GM12878 (cell line): ENCODE measurements at regions not wholly inside any gene's neighbourhood (a gene's known extent, or its start where the extent isn't known, plus 50 kb on each side); places are given as distances from the start of the nearest gene placed in this dataset.

ENCODE experiments used
- ASH2L ChIP-seq: fragments of 300-600, 200-600 bp; sonication (generic); IDR thresholded peaks from 2 replicates; pipeline ENCODE4 v1.6.1; 2017; ENCODE audit warnings: low read depth, mild to moderate bottlenecking, borderline replicate concordance
- BCL11A ChIP-seq: IDR thresholded peaks from 2 replicates; pipeline ENCODE4 v1.6.1; 2011; ENCODE audit warnings: low read depth, low read length
- ESRRA ChIP-seq: IDR thresholded peaks from 2 replicates; pipeline ENCODE4 v1.6.1; 2012; ENCODE audit warnings: mild to moderate bottlenecking, low read length, improper control_type of control experiment
- IKZF2 ChIP-seq, 2 experiments: fragments of 450-650 bp; IDR thresholded peaks; 2 replicates each; pipeline ENCODE4 v1.6.1; 2017; ENCODE audit warnings: mild to moderate bottlenecking in 2 of 2, moderate library complexity in 2 of 2
- IRF4 ChIP-seq: IDR thresholded peaks from 2 replicates; pipeline ENCODE4 v1.6.1; 2011; ENCODE audit warnings: low read depth, low read length
- JUNB ChIP-seq: IDR thresholded peaks from 2 replicates; pipeline ENCODE4 v1.6.1; 2016; ENCODE audit warnings: antibody characterized with exemption, mild to moderate bottlenecking
- MTA2 ChIP-seq: fragments of 450-650 bp; IDR thresholded peaks from 2 replicates; pipeline ENCODE4 v1.6.1; 2016; ENCODE audit warnings: low read depth, mild to moderate bottlenecking, moderate library complexity
- PAX5 ChIP-seq: IDR thresholded peaks from 2 replicates; pipeline ENCODE4 v1.6.1; 2011; ENCODE audit warnings: low read depth, low read length, borderline replicate concordance
- ZSCAN29 ChIP-seq: fragments of 450-650 bp; IDR thresholded peaks from 2 replicates; pipeline ENCODE4 v1.6.1; 2017; ENCODE audit warnings: mild to moderate bottlenecking, moderate library complexity
- TF ChIP-seq, protein P1 (sequence below): IDR thresholded peaks from 2 replicates; pipeline ENCODE4 v1.6.1; 2012; ENCODE audit warnings: improper control_type of control experiment, low read depth, low read length; ENCODE audit not compliant: insufficient replicate concordance
- TF ChIP-seq, protein P2 (sequence below): IDR thresholded peaks from 2 replicates; pipeline ENCODE4 v1.6.1; 2012; ENCODE audit warnings: low read depth, low read length, improper control_type of control experiment
- TF ChIP-seq, protein P3 (sequence below): IDR thresholded peaks from 2 replicates; pipeline ENCODE4 v1.6.1; 2012; ENCODE audit warnings: low read length, inconsistent platforms

DNA sequence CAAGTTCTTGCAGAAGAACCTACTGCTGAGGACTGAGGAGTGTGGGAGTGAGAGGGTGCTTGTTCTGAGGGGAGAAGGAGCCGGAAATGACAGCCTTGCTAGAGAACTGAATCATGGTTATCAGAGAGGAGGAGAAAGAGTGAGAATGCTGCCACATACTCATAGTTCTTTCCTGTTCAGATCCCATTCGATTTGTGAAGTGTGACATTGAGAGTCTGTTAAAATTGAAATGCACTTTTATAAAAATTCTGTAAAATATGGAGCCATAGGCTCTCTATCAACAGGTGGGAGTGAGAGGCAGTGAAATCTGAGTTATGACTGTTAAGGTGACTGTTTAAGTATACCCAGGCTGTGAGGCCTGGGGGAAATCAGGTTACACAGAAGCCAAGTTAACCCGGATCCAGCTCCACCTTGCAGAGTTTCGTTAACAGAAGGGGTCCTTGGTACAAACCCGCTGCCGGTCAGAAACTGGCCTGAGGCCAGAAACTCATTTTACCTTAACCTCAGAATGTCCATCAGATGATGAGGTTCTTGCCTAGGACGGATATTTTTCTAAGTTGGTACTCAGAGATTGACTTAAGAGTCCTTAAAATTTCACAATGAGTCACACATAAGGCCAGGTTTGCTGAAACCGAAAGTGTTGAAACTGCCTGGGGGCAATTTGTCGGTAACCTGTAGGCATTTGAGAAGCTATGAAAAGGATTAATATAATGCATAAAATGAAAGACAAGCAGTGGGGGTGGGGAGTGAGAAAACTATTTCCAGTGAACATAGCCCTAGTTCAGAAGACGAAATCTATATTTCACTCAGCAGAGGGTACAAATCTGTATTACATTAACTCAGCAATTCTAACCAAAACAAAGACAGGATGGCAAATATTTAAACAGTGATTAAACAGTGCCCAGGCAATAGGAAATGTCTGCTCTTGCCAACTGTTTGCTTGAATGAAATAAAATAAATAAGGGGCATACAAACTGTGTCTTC, 350.5 kb downstream of the KCNRG start (continued):
- TF ChIP-seq, protein P1, sequence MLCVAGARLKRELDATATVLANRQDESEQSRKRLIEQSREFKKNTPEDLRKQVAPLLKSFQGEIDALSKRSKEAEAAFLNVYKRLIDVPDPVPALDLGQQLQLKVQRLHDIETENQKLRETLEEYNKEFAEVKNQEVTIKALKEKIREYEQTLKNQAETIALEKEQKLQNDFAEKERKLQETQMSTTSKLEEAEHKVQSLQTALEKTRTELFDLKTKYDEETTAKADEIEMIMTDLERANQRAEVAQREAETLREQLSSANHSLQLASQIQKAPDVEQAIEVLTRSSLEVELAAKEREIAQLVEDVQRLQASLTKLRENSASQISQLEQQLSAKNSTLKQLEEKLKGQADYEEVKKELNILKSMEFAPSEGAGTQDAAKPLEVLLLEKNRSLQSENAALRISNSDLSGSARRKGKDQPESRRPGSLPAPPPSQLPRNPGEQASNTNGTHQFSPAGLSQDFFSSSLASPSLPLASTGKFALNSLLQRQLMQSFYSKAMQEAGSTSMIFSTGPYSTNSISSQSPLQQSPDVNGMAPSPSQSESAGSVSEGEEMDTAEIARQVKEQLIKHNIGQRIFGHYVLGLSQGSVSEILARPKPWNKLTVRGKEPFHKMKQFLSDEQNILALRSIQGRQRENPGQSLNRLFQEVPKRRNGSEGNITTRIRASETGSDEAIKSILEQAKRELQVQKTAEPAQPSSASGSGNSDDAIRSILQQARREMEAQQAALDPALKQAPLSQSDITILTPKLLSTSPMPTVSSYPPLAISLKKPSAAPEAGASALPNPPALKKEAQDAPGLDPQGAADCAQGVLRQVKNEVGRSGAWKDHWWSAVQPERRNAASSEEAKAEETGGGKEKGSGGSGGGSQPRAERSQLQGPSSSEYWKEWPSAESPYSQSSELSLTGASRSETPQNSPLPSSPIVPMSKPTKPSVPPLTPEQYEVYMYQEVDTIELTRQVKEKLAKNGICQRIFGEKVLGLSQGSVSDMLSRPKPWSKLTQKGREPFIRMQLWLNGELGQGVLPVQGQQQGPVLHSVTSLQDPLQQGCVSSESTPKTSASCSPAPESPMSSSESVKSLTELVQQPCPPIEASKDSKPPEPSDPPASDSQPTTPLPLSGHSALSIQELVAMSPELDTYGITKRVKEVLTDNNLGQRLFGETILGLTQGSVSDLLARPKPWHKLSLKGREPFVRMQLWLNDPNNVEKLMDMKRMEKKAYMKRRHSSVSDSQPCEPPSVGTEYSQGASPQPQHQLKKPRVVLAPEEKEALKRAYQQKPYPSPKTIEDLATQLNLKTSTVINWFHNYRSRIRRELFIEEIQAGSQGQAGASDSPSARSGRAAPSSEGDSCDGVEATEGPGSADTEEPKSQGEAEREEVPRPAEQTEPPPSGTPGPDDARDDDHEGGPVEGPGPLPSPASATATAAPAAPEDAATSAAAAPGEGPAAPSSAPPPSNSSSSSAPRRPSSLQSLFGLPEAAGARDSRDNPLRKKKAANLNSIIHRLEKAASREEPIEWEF = no peak
- TF ChIP-seq MTA2 = peak; percentile 13; the same call in 1 of the 2 replicates
- TF ChIP-seq JUNB = peak; percentile 86
- TF ChIP-seq IKZF2 (IDR thresholded peaks at IDR 0.05) = peak in 1 of 2 experiments; percentile 22; a peak in 1 of 4 replicates
- no peak for TF ChIP-seq ESRRA
- 0 out of 2 replicates have a peak, but pooled peaks have one; percentile 18 for TF ChIP-seq PAX5
- TF ChIP-seq BCL11A = peak; percentile 37; the same call in 1 of the 2 replicates
- TF ChIP-seq, protein P2, sequence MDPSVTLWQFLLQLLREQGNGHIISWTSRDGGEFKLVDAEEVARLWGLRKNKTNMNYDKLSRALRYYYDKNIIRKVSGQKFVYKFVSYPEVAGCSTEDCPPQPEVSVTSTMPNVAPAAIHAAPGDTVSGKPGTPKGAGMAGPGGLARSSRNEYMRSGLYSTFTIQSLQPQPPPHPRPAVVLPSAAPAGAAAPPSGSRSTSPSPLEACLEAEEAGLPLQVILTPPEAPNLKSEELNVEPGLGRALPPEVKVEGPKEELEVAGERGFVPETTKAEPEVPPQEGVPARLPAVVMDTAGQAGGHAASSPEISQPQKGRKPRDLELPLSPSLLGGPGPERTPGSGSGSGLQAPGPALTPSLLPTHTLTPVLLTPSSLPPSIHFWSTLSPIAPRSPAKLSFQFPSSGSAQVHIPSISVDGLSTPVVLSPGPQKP = no peak
- TF ChIP-seq, protein P3, sequence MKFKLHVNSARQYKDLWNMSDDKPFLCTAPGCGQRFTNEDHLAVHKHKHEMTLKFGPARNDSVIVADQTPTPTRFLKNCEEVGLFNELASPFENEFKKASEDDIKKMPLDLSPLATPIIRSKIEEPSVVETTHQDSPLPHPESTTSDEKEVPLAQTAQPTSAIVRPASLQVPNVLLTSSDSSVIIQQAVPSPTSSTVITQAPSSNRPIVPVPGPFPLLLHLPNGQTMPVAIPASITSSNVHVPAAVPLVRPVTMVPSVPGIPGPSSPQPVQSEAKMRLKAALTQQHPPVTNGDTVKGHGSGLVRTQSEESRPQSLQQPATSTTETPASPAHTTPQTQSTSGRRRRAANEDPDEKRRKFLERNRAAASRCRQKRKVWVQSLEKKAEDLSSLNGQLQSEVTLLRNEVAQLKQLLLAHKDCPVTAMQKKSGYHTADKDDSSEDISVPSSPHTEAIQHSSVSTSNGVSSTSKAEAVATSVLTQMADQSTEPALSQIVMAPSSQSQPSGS = 0 out of 2 replicates have a peak, but pooled peaks have one; percentile 32
- TF ChIP-seq ASH2L = no peak
- 0 out of 2 replicates have a peak, but pooled peaks have one; percentile 23 for TF ChIP-seq IRF4
- no peak for TF ChIP-seq ZSCAN29
